SK-N-SH (cell line): ENCODE measurements at regions not wholly inside any gene's neighbourhood (a gene's known extent, or its start where the extent isn't known, plus 50 kb on each side); places are given as distances from the start of the nearest gene placed in this dataset.

Experiments
- CTCF ChIA-PET: fragments of 300-600, 350-600 bp; formaldehyde crosslinking; extraction: SDS; loops from one replicate; lab custom pipeline; 2021; lab: Yijun Ruan, JAX
- POLR2A ChIA-PET: fragments of 350-600 bp; sonication (Branson Sonifier 250); formaldehyde crosslinking; extraction: SDS; loops from one replicate; lab custom pipeline; 2020; ENCODE audit warnings: antibody characterized with exemption, inconsistent platforms; lab: Yijun Ruan, JAX
- DNase-seq: peaks from one replicate; pipeline ENCODE4 v3.0.0; 2012
- H2AFZ ChIP-seq: fragments of 200-600 bp; sonication (generic); 2 replicates; pipeline ENCODE4 v1.8.1; 2016; ENCODE audit warnings: antibody characterized with exemption, mild to moderate bottlenecking, low read depth
- H3F3A ChIP-seq: fragments of 200-600 bp; sonication (generic); replicated peaks from 2 replicates; pipeline ENCODE3; 2016; ENCODE audit warnings: antibody characterized with exemption, mild to moderate bottlenecking; ENCODE audit not compliant: insufficient read depth
- H3K27ac ChIP-seq, 2 experiments: fragments of 200-500 bp in 1 of 2; fragments of 200-600 bp in 1 of 2; sonication (Bioruptor generic) in 1 of 2; sonication (generic), shearing (Covaris generic) in 1 of 2; 2 replicates each; pipeline versions ENCODE4 v1.5.1 to v1.6.1; 2014 to 2016; ENCODE audit warnings: low read depth in 2 of 2, inconsistent platforms in 1 of 2, low read length in 1 of 2, mild to moderate bottlenecking in 1 of 2, mixed read lengths in 1 of 2
- H3K27me3 ChIP-seq: fragments of 200-600 bp; sonication (generic), shearing (Covaris generic); 2 replicates; pipeline ENCODE4 v1.6.1; 2016; ENCODE audit warnings: mixed run types; ENCODE audit not compliant: insufficient read depth
- H3K36me3 ChIP-seq, 2 experiments: fragments of 200-500 bp in 1 of 2; fragments of 200-600 bp in 1 of 2; sonication (Bioruptor generic) in 1 of 2; sonication (generic) in 1 of 2; replicated peaks in 1 of 2; 2 replicates each; pipeline versions ENCODE3 to v1.5.1; 2014 to 2016; ENCODE audit warnings: low read length in 1 of 2, mild to moderate bottlenecking in 1 of 2; ENCODE audit not compliant: insufficient read depth in 2 of 2, control insufficient read depth in 1 of 2
- H3K4me1 ChIP-seq, 2 experiments: fragments of 200-500 bp in 1 of 2; fragments of 200-600 bp in 1 of 2; sonication (Bioruptor generic) in 1 of 2; sonication (generic), shearing (Covaris generic) in 1 of 2; 2 replicates each; pipeline versions ENCODE4 v1.5.1 to v1.6.1; 2014 to 2016; ENCODE audit warnings: low read depth in 1 of 2, low read length in 1 of 2, mixed run types in 1 of 2; ENCODE audit not compliant: insufficient read depth in 2 of 2, control insufficient read depth in 1 of 2
- H3K4me2 ChIP-seq: fragments of 200-600 bp; sonication (generic), shearing (Covaris generic); 2 replicates; pipeline ENCODE4 v1.6.1; 2017; ENCODE audit warnings: mixed run types
- H3K4me3 ChIP-seq, 2 experiments: fragments of 200-500 bp in 1 of 2; fragments of 200-600 bp in 1 of 2; sonication (Bioruptor generic) in 1 of 2; sonication (generic), shearing (Covaris generic) in 1 of 2; 2 replicates each; pipeline versions ENCODE4 v1.5.1 to v1.8.1; 2014 to 2016; ENCODE audit warnings: low read depth in 2 of 2, inconsistent platforms in 1 of 2, low read length in 1 of 2, mild to moderate bottlenecking in 1 of 2, mixed read lengths in 1 of 2, moderate library complexity in 1 of 2
- H3K79me2 ChIP-seq: fragments of 200-600 bp; sonication (generic); 2 replicates; pipeline ENCODE4 v1.8.1; 2017; ENCODE audit warnings: mild to moderate bottlenecking; ENCODE audit not compliant: insufficient read depth
- H3K9ac ChIP-seq: fragments of 200-600 bp; sonication (generic); 2 replicates; pipeline ENCODE4 v1.6.1; 2017; ENCODE audit warnings: mixed run types
- H3K9me2 ChIP-seq: fragments of 200-600 bp; sonication (generic); 2 replicates; pipeline ENCODE4 v1.6.1; 2017; ENCODE audit warnings: mixed run types
- H3K9me3 ChIP-seq: fragments of 200-600 bp; sonication (generic); 2 replicates; pipeline ENCODE4 v1.6.1; 2017; ENCODE audit warnings: mixed run types, mild to moderate bottlenecking, moderate library complexity
- H4K20me1 ChIP-seq: fragments of 200-600 bp; sonication (generic); 2 replicates; pipeline ENCODE4 v1.6.1; 2017; ENCODE audit warnings: mild to moderate bottlenecking, mixed run types; ENCODE audit not compliant: insufficient read depth
- CTCF ChIP-seq: fragments of 200-600 bp; sonication (generic); IDR thresholded peaks from 2 replicates; pipeline ENCODE4 v1.6.1; 2017; ENCODE audit warnings: antibody characterized with exemption, mild to moderate bottlenecking, moderate library complexity
- ELF1 ChIP-seq: IDR thresholded peaks from 2 replicates; pipeline ENCODE4 v1.4.0; 2012
- EP300 ChIP-seq, 2 experiments: IDR thresholded peaks; 2 replicates each; pipeline versions ENCODE4 v1.4.0 to v1.6.1; 2012; ENCODE audit warnings: borderline replicate concordance in 1 of 2, low read depth in 1 of 2, low read length in 1 of 2
- EZH2phosphoT487 ChIP-seq: fragments of 200-600 bp; sonication (generic); IDR thresholded peaks from 2 replicates; pipeline ENCODE4 v1.6.1; 2017; ENCODE audit warnings: low read depth, mixed run types, mild to moderate bottlenecking, antibody characterized with exemption, moderate library complexity, borderline replicate concordance
- FOSL2 ChIP-seq: IDR thresholded peaks from 2 replicates; pipeline ENCODE4 v1.4.0; 2012; ENCODE audit warnings: low read depth, mild to moderate bottlenecking, moderate library complexity, borderline replicate concordance
- FOXM1 ChIP-seq: IDR thresholded peaks from 2 replicates; pipeline ENCODE4 v1.4.0; 2012; ENCODE audit warnings: low read depth, mild to moderate bottlenecking
- GABPA ChIP-seq: IDR thresholded peaks from 2 replicates; pipeline ENCODE4 v1.4.0; 2012; ENCODE audit warnings: low read depth, mild to moderate bottlenecking
- GATA2 ChIP-seq: sonication (generic); formaldehyde crosslinking; IDR thresholded peaks from 2 replicates; pipeline ENCODE4 v1.5.0; 2020; ENCODE audit warnings: mild to moderate bottlenecking, missing genetic modification reagents
- JUND ChIP-seq: IDR thresholded peaks from 2 replicates; pipeline ENCODE4 v1.4.0; 2012
- MAX ChIP-seq: IDR thresholded peaks from 2 replicates; pipeline ENCODE4 v1.4.0; 2012; ENCODE audit warnings: low read depth
- MEF2A ChIP-seq: IDR thresholded peaks from 2 replicates; pipeline ENCODE4 v1.4.0; 2012; ENCODE audit warnings: low read depth, borderline replicate concordance
- NFIC ChIP-seq: IDR thresholded peaks from 2 replicates; pipeline ENCODE4 v1.4.0; 2012; ENCODE audit warnings: borderline replicate concordance
- PBX3 ChIP-seq: IDR thresholded peaks from 2 replicates; pipeline ENCODE4; 2012
- RCOR1 ChIP-seq: fragments of 150-350 bp; IDR thresholded peaks from 2 replicates; pipeline ENCODE4 v1.6.1; 2017; ENCODE audit warnings: antibody characterized with exemption, low read length
- REST ChIP-seq: IDR thresholded peaks from 2 replicates; pipeline ENCODE4 v1.6.1; 2012; ENCODE audit warnings: mild to moderate bottlenecking, low read depth, low read length, moderate library complexity
- RFX5 ChIP-seq: IDR thresholded peaks from 2 replicates; pipeline ENCODE4 v1.6.1; 2012; ENCODE audit warnings: mild to moderate bottlenecking, improper control_type of control experiment, low read length
- RXRA ChIP-seq: IDR thresholded peaks from 2 replicates; pipeline ENCODE4 v1.4.0; 2012; ENCODE audit warnings: low read depth, mild to moderate bottlenecking, borderline replicate concordance
- SMC3 ChIP-seq: IDR thresholded peaks from 2 replicates; pipeline ENCODE4 v1.6.1; 2012; ENCODE audit warnings: low read depth, low read length, improper control_type of control experiment
- TCF12 ChIP-seq: IDR thresholded peaks from 2 replicates; pipeline ENCODE4 v1.4.0; 2012
- YY1 ChIP-seq: IDR thresholded peaks from 2 replicates; pipeline ENCODE4 v1.4.0; 2012; ENCODE audit warnings: low read depth, mild to moderate bottlenecking
- WGBS: methylation state at CpG from one replicate; pipeline ENCODE4 v1.1.6; 2017; ENCODE audit warnings: low lambda C conversion rate; 5-methylcytosine and 5-hydroxymethylcytosine counted together

GRCh38 chr10:52986125-52986524 is 213.5 kb upstream of the MBL2 start:
- no peaks in the 10 kb centered on the region for H3F3A ChIP-seq
- H4K20me1 ChIP-seq = no peaks in the 10 kb centered on the region
- H3K27me3 ChIP-seq = no peaks in the 10 kb centered on the region
- no peak for DNase-seq
- H2AFZ ChIP-seq = no peak overlapping the region
- H3K4me1 ChIP-seq = no peaks in the 10 kb centered on the region
- H3K9ac ChIP-seq = no peak overlapping the region
- no peak overlapping the region for H3K4me3 ChIP-seq
- H3K9me3 ChIP-seq = no peaks in the 10 kb centered on the region
- ChIA-PET POLR2A (no interaction called here), CTCF (no interaction called here)
- no peaks in the 10 kb centered on the region for H3K79me2 ChIP-seq
- no peaks in the 10 kb centered on the region for H3K36me3 ChIP-seq
- H3K4me2 ChIP-seq = no peak overlapping the region
- no peak for TF ChIP-seq FOXM1
- no peaks in the 10 kb centered on the region for H3K9me2 ChIP-seq
- 75% methylated on average over 2 of the region's 2 CpGs for WGBS
- no peak overlapping the region for H3K27ac ChIP-seq

- TF ChIP-seq GABPA (no peak), FOSL2 (no peak), EZH2phosphoT487 (no peak), CTCF (no peak), MEF2A (no peak), MAX (no peak), NFIC (no peak), TCF12 (no peak), YY1 (no peak), EP300 (IDR thresholded peaks at IDR 0.05; ENCODE audit: borderline replicate concordance in 1 of 2, low read depth in 1 of 2, low read length in 1 of 2) (no peak), FOXM1 (no peak), RXRA (no peak), REST (no peak), ELF1 (no peak), JUND (no peak), RFX5 (no peak), RCOR1 (no peak), SMC3 (no peak), PBX3 (no peak), GATA2 (CRISPR knock-in tag) (no peak)
- TF ChIP-seq, all 33 proteins: peak for 0
- no peak overlapping the region for H2AFZ ChIP-seq
- no peaks in the 10 kb centered on the region for H3K79me2 ChIP-seq
- no peaks in the 10 kb centered on the region for H4K20me1 ChIP-seq
- DNase-seq = no peak
- no peak overlapping the region for H3K4me2 ChIP-seq
- H3K36me3 ChIP-seq = no peaks in the 10 kb centered on the region
- H3K9ac ChIP-seq = no peak overlapping the region
- H3K4me3 ChIP-seq = no peak overlapping the region
- ChIA-PET CTCF (interaction anchor here (0.7 kb wide), 1 partner anchor 80 kb away, joined by 3 read pairs; no protein-coding TSS in a partner anchor), POLR2A (no interaction called here)
- no peaks in the 10 kb centered on the region for H3K27me3 ChIP-seq
- H3F3A ChIP-seq = no peaks in the 10 kb centered on the region
- no peaks in the 10 kb centered on the region for H3K9me3 ChIP-seq
- H3K27ac ChIP-seq = no peak overlapping the region
- H3K4me1 ChIP-seq = no peaks in the 10 kb centered on the region
- H3K9me2 ChIP-seq = no peaks in the 10 kb centered on the region
Measured at GRCh38 chr10:52984169-52984568, 211.6 kb upstream of the MBL2 start.
